ENCODE measurements at regions not wholly inside any gene's neighbourhood (a gene's known extent, or its start where the extent isn't known, plus 50 kb on each side); places are given as distances from the start of the nearest gene placed in this dataset.

DNA sequence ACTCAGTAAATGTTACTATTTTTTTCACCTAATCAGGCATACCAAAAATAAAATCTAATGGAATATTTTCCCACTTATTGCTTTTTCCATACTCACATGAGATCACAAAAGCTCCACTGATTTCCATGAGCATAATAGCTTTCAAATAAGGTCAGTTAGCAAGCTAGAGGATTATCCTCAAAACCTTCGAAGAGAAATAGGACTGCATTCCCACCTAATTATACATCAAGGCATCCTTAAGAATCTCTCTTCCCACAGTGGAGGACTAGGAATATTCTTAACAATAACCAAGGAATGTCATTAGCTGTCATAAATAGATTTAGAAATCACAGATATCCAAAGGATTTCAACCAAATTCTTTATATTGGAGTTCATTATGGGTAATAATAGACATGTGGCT lies 127.9 kb upstream of the STT3B start:
- no peak for FAIRE-seq

DNA sequence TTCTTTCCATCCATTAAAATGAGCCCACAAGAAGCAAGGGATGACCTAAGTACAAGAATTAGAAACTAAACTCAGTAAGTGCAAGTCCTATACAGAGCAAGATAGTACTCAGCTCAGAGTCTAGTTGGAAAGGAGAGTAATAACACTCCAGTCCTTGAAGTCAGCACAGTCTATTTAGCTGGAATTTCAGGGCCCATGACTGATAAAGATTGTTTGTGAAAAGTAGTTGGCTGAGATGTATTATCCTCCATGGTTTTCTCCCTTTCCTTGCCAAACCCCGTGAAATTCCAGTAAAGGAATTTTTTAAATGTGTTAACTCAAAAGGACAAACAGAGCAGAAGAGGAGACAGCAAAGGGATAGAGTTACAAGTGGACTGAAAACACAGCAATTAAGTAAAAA lies 127.2 kb upstream of the STT3B start:
- FAIRE-seq: no peak

GRCh38 chr3:31406896-31407295 lies 125.8 kb upstream of the STT3B start:
- FAIRE-seq: no peak

GRCh38 chr3:31407665-31408064 lies 125.1 kb upstream of the STT3B start:
- no peak for FAIRE-seq

DNA sequence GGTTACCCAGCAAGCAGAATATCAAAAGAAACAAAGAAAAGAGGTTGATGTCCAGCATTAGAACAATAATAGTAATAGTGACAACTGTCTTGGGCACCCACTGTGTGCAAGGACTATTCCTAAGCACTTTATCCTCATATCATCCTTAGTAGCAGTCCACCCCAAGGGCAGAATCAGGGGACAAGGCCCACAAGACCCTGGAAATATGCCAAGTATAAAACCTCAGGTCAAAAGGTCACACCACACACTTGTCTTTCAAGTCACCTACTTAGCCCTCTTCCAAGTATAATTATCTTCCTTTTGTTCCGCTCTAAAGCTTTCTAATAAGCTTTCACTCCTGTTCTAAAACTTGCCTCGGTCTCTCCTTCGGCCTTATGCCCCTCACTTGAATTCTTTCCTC lies 124.0 kb upstream of the STT3B start:
- no peak for FAIRE-seq

GRCh38 chr3:31409389-31409788 lies 123.3 kb upstream of the STT3B start:
- no peak for FAIRE-seq

DNA sequence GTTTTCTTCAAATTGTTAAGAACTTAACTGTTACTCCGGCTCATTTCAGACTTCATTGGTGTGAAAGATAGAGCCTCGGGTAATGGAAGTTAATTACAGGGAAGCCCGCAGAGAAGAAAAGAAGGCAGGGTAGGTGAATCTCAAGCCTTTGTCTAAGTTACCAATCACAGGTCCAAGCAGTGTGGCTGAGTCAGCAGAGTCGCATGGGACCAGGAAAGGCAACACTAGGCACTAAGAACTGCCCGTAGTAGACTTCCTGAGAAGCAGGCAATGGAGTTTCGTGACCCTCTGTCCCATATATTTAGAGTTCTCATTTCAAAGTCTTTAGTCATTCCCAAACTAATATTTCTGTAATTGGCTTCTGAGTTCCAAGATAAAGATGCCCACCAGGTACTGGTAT lies 122.9 kb upstream of the STT3B start:
- no peak for FAIRE-seq

GRCh38 chr3:31410411-31410810 lies 122.3 kb upstream of the STT3B start:
- FAIRE-seq: no peak

DNA sequence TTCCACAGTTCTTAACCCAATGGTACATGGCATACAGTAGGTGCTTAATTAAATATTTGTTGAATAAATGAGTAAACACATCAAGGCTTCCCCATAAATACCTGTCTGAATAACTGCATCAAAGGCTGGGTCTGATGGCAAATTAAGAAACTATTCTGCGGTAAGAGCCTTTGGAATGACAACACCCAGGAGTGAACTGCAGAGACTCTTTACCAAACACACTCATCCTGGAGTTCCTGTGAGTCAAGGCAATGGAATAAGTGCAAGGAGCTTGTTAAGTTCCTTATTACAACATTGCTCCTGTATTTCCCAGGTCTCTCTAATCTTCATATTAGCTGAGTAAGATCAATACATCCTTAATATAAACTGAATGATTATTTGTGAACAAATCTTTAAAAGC lies 119.9 kb upstream of the STT3B start:
- FAIRE-seq: no peak

- no peak for FAIRE-seq
Measured at GRCh38 chr3:31413515-31413914, 119.2 kb upstream of the STT3B start.

GRCh38 chr3:31416980-31417379 lies 115.7 kb upstream of the STT3B start:
- FAIRE-seq: no peak

- no peak for FAIRE-seq
Measured at GRCh38 chr3:31417486-31417885, 115.2 kb upstream of the STT3B start.

DNA sequence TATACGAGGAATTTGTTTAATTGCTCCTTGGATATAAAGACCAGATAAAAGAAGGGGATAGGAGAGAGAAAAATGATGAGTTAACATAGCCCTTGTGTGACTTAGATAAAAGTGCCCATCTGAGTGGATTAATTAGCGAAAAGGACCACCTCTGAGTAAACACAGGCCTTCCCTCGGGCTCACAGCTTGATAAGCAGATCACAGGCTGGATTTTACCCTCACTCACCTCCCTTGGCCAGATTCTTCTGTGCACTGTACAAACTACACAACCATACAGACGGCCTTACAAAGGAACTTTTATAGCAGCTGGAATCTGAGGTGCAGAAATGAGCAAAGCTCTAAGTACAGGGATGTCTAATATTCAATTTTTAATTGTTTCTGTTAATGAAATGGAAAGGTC lies 112.4 kb upstream of the STT3B start:
- no peak for FAIRE-seq

GRCh38 chr3:31421314-31422048 lies 111.2 kb upstream of the STT3B start:
- FAIRE-seq: no peak

- no peak for FAIRE-seq
Measured at GRCh38 chr3:31422237-31422636, 110.5 kb upstream of the STT3B start.

DNA sequence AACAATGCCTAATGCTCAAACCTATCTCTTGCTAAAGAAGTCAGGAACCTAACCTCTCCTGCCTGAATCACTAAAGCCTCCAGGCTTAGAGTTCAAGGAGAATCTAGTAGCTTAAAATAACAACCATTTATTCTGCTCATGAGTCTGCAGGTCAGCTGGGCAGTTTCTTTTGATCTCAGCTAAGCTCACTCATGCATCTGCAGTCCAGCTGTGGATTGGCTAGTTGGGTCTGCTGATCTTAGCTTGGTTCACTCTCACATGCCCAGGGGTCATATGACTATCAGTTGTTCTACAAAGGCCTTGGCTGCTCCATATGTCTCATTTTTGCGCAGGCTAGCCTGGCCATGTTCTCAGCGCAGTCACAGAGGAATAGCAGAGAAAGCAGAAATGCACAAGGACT lies 109.2 kb upstream of the STT3B start:
- FAIRE-seq: no peak

DNA sequence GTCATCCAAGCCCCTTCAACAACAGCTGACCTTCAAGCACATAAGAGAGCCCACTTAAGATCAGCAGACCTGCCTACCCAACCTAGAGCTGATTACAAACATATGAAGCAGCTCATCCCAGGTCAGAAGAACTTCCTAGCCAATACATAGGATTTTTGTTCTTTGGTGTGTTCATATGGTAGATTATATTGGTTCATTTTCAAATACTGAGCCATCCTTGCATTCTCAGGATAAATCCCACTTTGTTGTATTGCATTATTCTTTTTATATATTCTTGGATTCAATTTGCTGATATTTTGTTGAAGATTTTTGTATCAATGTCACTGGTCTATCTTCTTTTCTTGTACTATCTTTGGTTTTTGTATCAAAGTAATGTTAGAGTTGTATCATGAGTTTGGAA lies 107.3 kb upstream of the STT3B start:
- no peak for FAIRE-seq

DNA sequence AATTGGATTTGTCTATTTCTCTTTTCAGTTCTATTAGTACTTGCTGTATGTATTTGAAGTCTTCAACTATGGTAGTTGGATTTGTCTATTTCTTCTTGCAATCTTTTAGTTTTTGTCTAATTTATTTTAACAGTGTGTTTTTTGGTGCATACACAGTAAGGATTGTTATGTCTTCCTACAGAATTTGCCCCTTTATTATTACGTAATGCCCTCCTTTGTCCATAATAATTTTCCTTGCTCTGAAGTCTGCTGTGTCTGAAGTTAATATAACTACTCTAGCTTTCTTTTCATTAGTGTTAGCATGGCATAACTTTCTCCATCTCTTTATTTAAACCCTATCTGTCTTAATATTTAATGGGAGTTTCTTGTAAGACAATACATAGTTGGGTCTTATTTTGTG lies 105.1 kb upstream of the STT3B start:
- no peak for FAIRE-seq

DNA sequence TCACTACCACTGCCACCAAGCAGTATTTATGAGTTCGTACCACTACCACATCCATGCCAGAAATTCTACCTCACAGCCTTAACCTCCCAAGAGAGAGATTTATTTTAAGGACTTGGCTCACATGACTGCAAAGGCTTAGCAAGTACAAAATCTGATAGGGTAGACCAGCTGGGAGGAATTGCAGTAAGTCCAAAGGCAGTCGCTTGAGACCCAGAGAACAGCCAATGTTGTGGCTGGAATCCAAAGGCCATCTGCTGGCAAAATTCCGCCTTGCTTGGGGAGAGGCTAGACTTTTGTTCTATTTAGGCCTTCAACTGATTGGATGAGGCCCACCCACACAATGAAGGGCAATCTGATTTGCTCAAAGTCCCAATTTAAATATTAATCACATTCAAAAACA lies 101.4 kb upstream of the STT3B start:
- FAIRE-seq: no peak

DNA sequence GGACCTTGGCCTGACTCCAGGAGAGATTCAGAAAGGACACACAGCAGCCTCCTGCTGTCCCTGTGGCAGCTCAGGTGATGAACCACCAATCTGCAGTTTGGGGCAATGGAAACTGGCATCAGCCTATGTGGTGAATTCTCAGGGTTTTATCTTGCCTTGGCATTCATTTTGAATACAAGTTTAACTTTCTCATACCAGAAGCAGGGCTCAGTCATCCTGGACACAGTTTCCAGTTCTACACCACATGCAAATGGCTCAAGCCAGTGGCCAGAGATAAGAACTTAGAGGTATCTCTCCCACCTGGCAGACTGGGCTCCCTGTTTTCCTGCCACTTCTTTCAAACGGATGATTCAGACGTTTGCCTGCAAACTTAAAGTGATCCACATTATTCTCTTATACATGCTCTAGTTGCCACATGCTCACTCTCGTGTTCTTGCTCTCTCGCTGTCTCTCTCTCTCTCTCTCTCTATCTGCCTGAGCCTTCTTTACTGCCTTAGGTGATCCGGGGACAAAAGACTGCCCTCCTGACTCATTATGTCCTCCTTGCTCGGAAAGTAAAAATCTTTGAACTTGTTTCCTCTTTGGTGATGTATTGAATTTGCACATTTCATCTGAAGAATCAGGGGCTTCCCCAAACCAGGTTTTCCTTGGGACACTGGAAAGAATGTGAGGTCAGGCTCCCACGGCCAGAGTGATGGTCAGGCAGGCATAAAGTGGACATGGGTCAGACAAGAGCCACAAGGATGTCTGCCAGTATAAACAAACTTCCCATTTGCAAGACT lies 99.6 kb upstream of the STT3B start:
- FAIRE-seq: no peak

DNA sequence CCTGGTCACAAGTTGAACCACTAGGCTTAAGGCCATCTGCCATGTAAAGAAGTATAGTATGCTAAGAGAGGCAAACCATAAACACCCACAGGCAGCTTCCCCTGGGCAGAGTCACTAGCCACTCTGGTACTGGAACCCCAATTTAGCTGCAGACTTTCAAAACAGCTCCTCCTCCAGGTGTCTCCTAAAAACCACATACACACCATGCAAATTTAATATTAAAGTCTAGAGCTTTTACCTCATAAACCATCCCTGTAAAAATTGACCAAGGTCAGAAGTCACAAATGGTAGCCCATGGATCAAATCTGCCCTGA lies 99.1 kb upstream of the STT3B start:
- no peak for FAIRE-seq

- no peak for FAIRE-seq
Measured at GRCh38 chr3:31434819-31435218, 97.9 kb upstream of the STT3B start.

GRCh38 chr3:31436830-31437229 lies 95.9 kb upstream of the STT3B start:
- FAIRE-seq: no peak

- FAIRE-seq: no peak
Measured at GRCh38 chr3:31438742-31439141, 94.0 kb upstream of the STT3B start.

Data from TTC549 (cell line).